WTC11 (cell line): ENCODE measurements at regions not wholly inside any gene's neighbourhood (a gene's known extent, or its start where the extent isn't known, plus 50 kb on each side); places are given as distances from the start of the nearest gene placed in this dataset.

Source experiments
- ATAC-seq: fragments of 200-7000 bp; cut with Tn5 transposase; 2 replicates; pipeline ENCODE4 v1.10.0; 2021; ENCODE audit warnings: mild to moderate bottlenecking, moderate library complexity
- CTCF ChIA-PET: fragments of 300-600 bp; sonication (Branson Sonifier 250); formaldehyde crosslinking; loops from one replicate; lab custom pipeline; 2021; ENCODE audit warnings: antibody characterized with exemption; lab: Charles Lee
- POLR2A ChIA-PET: fragments of 350-600 bp; sonication (Branson Sonifier 250); formaldehyde crosslinking; loops from one replicate; lab custom pipeline; 2021; ENCODE audit warnings: antibody characterized with exemption; lab: Charles Lee
- DNase-seq: peaks from one replicate; pipeline ENCODE4 v3.0.0; 2021; ENCODE audit warnings: low spot score
- H3K27ac Mint-ChIP-seq: 2 replicates; pipeline ENCODE4 v1.8.0; 2021; ENCODE audit warnings: mixed read lengths
- H3K27me3 Mint-ChIP-seq: 2 replicates; pipeline ENCODE4 v1.8.0; 2021; ENCODE audit warnings: low read depth, mild to moderate bottlenecking, moderate library complexity, mixed read lengths
- H3K36me3 Mint-ChIP-seq: 2 replicates; pipeline ENCODE4 v1.8.0; 2021; ENCODE audit warnings: mixed read lengths
- H3K4me1 Mint-ChIP-seq: 2 replicates; pipeline ENCODE4 v1.8.0; 2022; ENCODE audit warnings: mixed read lengths
- H3K4me3 Mint-ChIP-seq: 2 replicates; pipeline ENCODE4 v1.8.0; 2021; ENCODE audit warnings: mild to moderate bottlenecking, moderate library complexity, mixed read lengths
- H3K9me3 Mint-ChIP-seq: 2 replicates; pipeline ENCODE4 v1.8.0; 2021; ENCODE audit warnings: mixed read lengths
- AFF4 ChIP-seq: sonication (generic); formaldehyde crosslinking; IDR thresholded peaks from 2 replicates; pipeline ENCODE4 v1.8.1; 2023; ENCODE audit warnings: mild to moderate bottlenecking, missing genetic modification reagents, borderline replicate concordance
- ATF6 ChIP-seq: sonication (generic); formaldehyde crosslinking; IDR thresholded peaks from 2 replicates; pipeline ENCODE4 v1.8.1; 2023; ENCODE audit warnings: mild to moderate bottlenecking, missing genetic modification reagents
- CBFB ChIP-seq: sonication (generic); formaldehyde crosslinking; IDR thresholded peaks from 2 replicates; pipeline ENCODE4 v1.8.1; 2022; ENCODE audit warnings: mild to moderate bottlenecking, low read depth, missing genetic modification reagents
- CREB1 ChIP-seq: sonication (generic); formaldehyde crosslinking; IDR thresholded peaks from 2 replicates; pipeline ENCODE4 v1.8.0; 2023; ENCODE audit warnings: mild to moderate bottlenecking, missing genetic modification reagents
- CREM ChIP-seq: sonication (generic); formaldehyde crosslinking; IDR thresholded peaks from 2 replicates; pipeline ENCODE4 v1.8.1; 2022; ENCODE audit warnings: mild to moderate bottlenecking, missing genetic modification reagents, moderate library complexity
- FOXK1 ChIP-seq: sonication (generic); formaldehyde crosslinking; IDR thresholded peaks from 2 replicates; pipeline ENCODE4 v1.8.0; 2022; ENCODE audit warnings: mild to moderate bottlenecking, moderate library complexity, missing genetic modification reagents
- IRF1 ChIP-seq: sonication (generic); formaldehyde crosslinking; IDR thresholded peaks from 2 replicates; pipeline ENCODE4 v1.8.0; 2023; ENCODE audit warnings: missing genetic modification reagents
- MAX ChIP-seq: sonication (generic); formaldehyde crosslinking; IDR thresholded peaks from 2 replicates; pipeline ENCODE4 v1.8.0; 2022; ENCODE audit warnings: mild to moderate bottlenecking, missing genetic modification reagents
- MLX ChIP-seq: sonication (generic); formaldehyde crosslinking; IDR thresholded peaks from 2 replicates; pipeline ENCODE4 v1.8.1; 2023; ENCODE audit warnings: mild to moderate bottlenecking, missing genetic modification reagents, moderate library complexity
- NFATC4 ChIP-seq: fragments of 250-450 bp; sonication (Bioruptor Pico); IDR thresholded peaks from 2 replicates; pipeline ENCODE4 v1.9.0; 2021; ENCODE audit warnings: mild to moderate bottlenecking
- TCF7 ChIP-seq: sonication (generic); formaldehyde crosslinking; IDR thresholded peaks from 2 replicates; pipeline ENCODE4 v1.8.0; 2022; ENCODE audit warnings: mild to moderate bottlenecking, low read depth, missing genetic modification reagents, moderate library complexity
- ZBTB21 ChIP-seq: sonication (generic); formaldehyde crosslinking; IDR thresholded peaks from 2 replicates; pipeline ENCODE4 v1.8.1; 2023; ENCODE audit warnings: mild to moderate bottlenecking, missing genetic modification reagents, borderline replicate concordance
- ZNF512 ChIP-seq: sonication (generic); formaldehyde crosslinking; IDR thresholded peaks from 2 replicates; pipeline ENCODE4 v1.8.1; 2022; ENCODE audit warnings: missing genetic modification reagents, borderline replicate concordance
- ZNF532 ChIP-seq: fragments of 250-450 bp; sonication (Bioruptor Pico); IDR thresholded peaks from 2 replicates; pipeline ENCODE4 v1.9.0; 2021; ENCODE audit warnings: mild to moderate bottlenecking, borderline replicate concordance

GRCh38 chr18:53629337-53629736 is 595.1 kb downstream of the MBD2 start:
- H3K36me3 Mint-ChIP-seq: peaks cover 8% of the 10 kb centered on the region

More at GRCh38 chr18:53629337-53629736, 595.1 kb downstream of the MBD2 start:
- Mint-ChIP-seq H3K27me3 (no peaks in the 10 kb centered on the region), H3K9me3 (peaks cover 16% of the 10 kb centered on the region), H3K4me3 (no peak overlapping the region), H3K4me1 (no peaks in the 10 kb centered on the region), H3K27ac (no peak overlapping the region)
- ChIA-PET POLR2A (no interaction called here), CTCF (no interaction called here)
- ATAC-seq (no peak), DNase-seq (no peak)
- TF ChIP-seq AFF4 (CRISPR knock-in tag) (no peak), NFATC4 (CRISPR knock-in tag) (no peak), ZNF532 (CRISPR knock-in tag) (no peak), FOXK1 (CRISPR knock-in tag) (no peak), CBFB (CRISPR knock-in tag) (no peak), IRF1 (CRISPR knock-in tag) (no peak), CREB1 (no peak), MAX (CRISPR knock-in tag) (no peak), MLX (CRISPR knock-in tag) (no peak), ZNF512 (CRISPR knock-in tag) (no peak), ZBTB21 (CRISPR knock-in tag) (no peak), CREM (CRISPR knock-in tag) (no peak), ATF6 (CRISPR knock-in tag) (no peak), TCF7 (CRISPR knock-in tag) (no peak)
